ENCODE measurements at regions not wholly inside any gene's neighbourhood (a gene's known extent, or its start where the extent isn't known, plus 50 kb on each side); places are given as distances from the start of the nearest gene placed in this dataset.

DNA sequence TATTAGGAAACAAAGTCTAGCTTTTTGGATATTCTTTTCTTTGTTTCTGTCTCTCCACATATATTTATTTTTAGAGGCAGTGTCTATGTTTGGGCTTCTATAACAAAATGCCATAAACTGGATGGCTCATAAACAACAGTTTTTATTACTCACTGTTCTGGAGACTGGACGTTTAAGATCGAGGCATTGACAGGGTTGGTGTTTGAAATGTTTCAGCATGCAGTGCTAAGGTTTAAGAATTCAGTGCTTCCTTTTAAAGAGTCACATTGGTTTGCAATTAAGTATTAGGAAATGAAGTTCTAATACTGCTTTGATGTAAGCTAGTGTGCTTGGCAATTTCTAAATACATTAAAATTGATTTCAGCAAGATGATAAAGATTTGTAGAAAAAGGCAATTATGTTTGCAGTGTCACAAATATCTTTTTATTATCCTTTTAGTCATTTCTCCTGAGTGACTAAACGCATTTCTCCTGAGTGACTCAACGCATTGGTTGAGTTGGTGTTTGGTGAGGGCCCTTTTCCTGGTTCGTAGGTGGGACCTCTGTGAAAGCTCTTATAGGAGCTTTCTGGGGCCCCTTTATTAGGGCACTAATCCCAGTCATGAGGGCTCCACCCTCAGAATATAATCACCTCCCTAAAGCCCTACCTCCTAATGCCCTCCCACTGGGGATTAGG, 317.0 kb downstream of the USP25 start:
- ChIA-PET CTCF (interaction anchor here (0.7 kb wide), 1 partner anchor 91 kb away, joined by 3 read pairs; no protein-coding TSS in a partner anchor), POLR2A (ENCODE audit: low non-redundant PET) (interaction anchor here (0.7 kb wide), 1 partner anchor 10 kb away, joined by 4 read pairs; no protein-coding TSS in a partner anchor)
- Histone ChIP-seq H3K36me3 (ENCODE audit: insufficient read depth, low read length, poor library complexity, severe bottlenecking) (no peaks in the 10 kb centered on the region), H3K4me3 (ENCODE audit: low read depth, low read length, poor library complexity, severe bottlenecking) (no peak overlapping the region), H3K27me3 (replicated peaks; ENCODE audit: insufficient read depth, low read depth, low read length, poor library complexity) (no peaks in the 10 kb centered on the region), H3K9me3 (ENCODE audit: low read depth, low read length, poor library complexity, severe bottlenecking) (no peaks in the 10 kb centered on the region), H3K27ac (ENCODE audit: low read depth, low read length, poor library complexity, severe bottlenecking) (no peak overlapping the region), H3K4me1 (ENCODE audit: insufficient read depth, low read length, poor library complexity, severe bottlenecking) (no peaks in the 10 kb centered on the region)
- DNase-seq (ENCODE audit: low spot score): no peak
- BruUV-seq (replicated peaks): no TSS peak
- intact Hi-C loops (cut with micrococcal nuclease; ENCODE audit: unreplicated experiment): no loop called here
- TF ChIP-seq, protein P1, sequence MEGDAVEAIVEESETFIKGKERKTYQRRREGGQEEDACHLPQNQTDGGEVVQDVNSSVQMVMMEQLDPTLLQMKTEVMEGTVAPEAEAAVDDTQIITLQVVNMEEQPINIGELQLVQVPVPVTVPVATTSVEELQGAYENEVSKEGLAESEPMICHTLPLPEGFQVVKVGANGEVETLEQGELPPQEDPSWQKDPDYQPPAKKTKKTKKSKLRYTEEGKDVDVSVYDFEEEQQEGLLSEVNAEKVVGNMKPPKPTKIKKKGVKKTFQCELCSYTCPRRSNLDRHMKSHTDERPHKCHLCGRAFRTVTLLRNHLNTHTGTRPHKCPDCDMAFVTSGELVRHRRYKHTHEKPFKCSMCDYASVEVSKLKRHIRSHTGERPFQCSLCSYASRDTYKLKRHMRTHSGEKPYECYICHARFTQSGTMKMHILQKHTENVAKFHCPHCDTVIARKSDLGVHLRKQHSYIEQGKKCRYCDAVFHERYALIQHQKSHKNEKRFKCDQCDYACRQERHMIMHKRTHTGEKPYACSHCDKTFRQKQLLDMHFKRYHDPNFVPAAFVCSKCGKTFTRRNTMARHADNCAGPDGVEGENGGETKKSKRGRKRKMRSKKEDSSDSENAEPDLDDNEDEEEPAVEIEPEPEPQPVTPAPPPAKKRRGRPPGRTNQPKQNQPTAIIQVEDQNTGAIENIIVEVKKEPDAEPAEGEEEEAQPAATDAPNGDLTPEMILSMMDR (conservative IDR thresholded peaks at IDR 0.05; ENCODE audit: low read depth, low read length): no peak
- no peak for TF ChIP-seq EZH2 (IDR thresholded peaks at IDR 0.05; ENCODE audit: borderline replicate concordance, low read depth, low read length, poor library complexity, severe bottlenecking)

DNA sequence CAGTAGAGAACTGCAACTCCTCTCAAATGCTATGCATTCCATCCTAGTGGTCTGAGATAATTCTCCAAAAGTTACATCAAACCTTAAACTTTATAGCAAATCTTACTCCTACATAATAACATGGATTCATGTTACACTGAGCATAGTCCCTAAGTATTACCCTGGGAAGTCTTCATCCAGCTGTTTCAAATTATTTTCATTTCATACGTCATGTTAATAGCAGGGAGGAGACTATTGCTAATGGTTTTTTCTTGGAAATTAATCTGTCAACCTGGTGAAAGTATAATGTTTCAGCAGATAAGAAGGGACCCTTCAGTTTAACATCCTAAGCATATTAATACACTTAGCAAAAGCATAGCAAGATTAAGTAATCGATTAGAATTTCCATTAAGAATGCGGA, 318.1 kb downstream of the USP25 start:
- CTCF ChIA-PET: no interaction called here

DNA sequence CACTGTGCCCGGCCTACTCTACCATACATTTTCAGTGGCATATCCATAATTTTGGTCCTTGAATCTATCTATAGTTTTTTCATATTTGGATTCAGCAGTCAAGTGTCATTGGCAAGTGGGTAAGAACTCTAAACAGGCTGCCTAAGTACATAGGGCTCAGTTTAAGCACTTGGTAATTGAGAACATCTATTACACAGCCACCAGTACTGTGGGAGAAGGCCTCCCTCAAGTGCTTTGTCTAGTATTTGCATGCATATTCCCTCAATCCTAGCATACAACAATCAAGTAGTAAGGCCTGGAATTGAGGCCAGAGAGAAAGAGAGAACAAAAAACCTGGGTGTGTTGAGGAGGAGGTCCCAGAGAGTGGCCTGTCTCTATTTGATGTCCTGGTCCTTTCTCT, 325.2 kb downstream of the USP25 start:
- Histone ChIP-seq H3K27me3 (replicated peaks; ENCODE audit: insufficient read depth, low read depth, low read length, poor library complexity) (no peaks in the 10 kb centered on the region), H3K27ac (ENCODE audit: low read depth, low read length, poor library complexity, severe bottlenecking) (no peak overlapping the region), H3K4me3 (ENCODE audit: low read depth, low read length, poor library complexity, severe bottlenecking) (no peak overlapping the region), H3K36me3 (ENCODE audit: insufficient read depth, low read length, poor library complexity, severe bottlenecking) (no peaks in the 10 kb centered on the region), H3K9me3 (ENCODE audit: low read depth, low read length, poor library complexity, severe bottlenecking) (no peaks in the 10 kb centered on the region), H3K4me1 (ENCODE audit: insufficient read depth, low read length, poor library complexity, severe bottlenecking) (no peaks in the 10 kb centered on the region)
- DNase-seq (ENCODE audit: low spot score): no peak
- BruUV-seq (replicated peaks): no TSS peak
- TF ChIP-seq EZH2 (IDR thresholded peaks at IDR 0.05; ENCODE audit: borderline replicate concordance, low read depth, low read length, poor library complexity, severe bottlenecking): no peak
- TF ChIP-seq, protein P1 (conservative IDR thresholded peaks at IDR 0.05; ENCODE audit: low read depth, low read length): no peak
- intact Hi-C loops (cut with micrococcal nuclease; ENCODE audit: unreplicated experiment): no loop called here
- CTCF ChIA-PET: no interaction called here
- POLR2A ChIA-PET (ENCODE audit: low non-redundant PET): no interaction called here

More for the DNA sequence above, 318.1 kb downstream of the USP25 start:
- H3K4me1 ChIP-seq (ENCODE audit: insufficient read depth, low read length, poor library complexity, severe bottlenecking): no peaks in the 10 kb centered on the region
- DNase-seq (ENCODE audit: low spot score): no peak
- no peaks in the 10 kb centered on the region for H3K36me3 ChIP-seq (ENCODE audit: insufficient read depth, low read length, poor library complexity, severe bottlenecking)
- TF ChIP-seq, protein P1 (conservative IDR thresholded peaks at IDR 0.05; ENCODE audit: low read depth, low read length): no peak
- TF ChIP-seq EZH2 (IDR thresholded peaks at IDR 0.05; ENCODE audit: borderline replicate concordance, low read depth, low read length, poor library complexity, severe bottlenecking): no peak
- POLR2A ChIA-PET (ENCODE audit: low non-redundant PET): no interaction called here
- no peaks in the 10 kb centered on the region for H3K9me3 ChIP-seq (ENCODE audit: low read depth, low read length, poor library complexity, severe bottlenecking)
- H3K27ac ChIP-seq (ENCODE audit: low read depth, low read length, poor library complexity, severe bottlenecking): no peak overlapping the region
- no peaks in the 10 kb centered on the region for H3K27me3 ChIP-seq (replicated peaks; ENCODE audit: insufficient read depth, low read depth, low read length, poor library complexity)
- no TSS peak for BruUV-seq (replicated peaks)
- H3K4me3 ChIP-seq (ENCODE audit: low read depth, low read length, poor library complexity, severe bottlenecking): no peak overlapping the region
- intact Hi-C loops (cut with micrococcal nuclease; ENCODE audit: unreplicated experiment): no loop called here

All from A673 (cell line).